LHCN-M2 (cell line): ENCODE measurements at regions not wholly inside any gene's neighbourhood (a gene's known extent, or its start where the extent isn't known, plus 50 kb on each side); places are given as distances from the start of the nearest gene placed in this dataset.
A peak's percentile ranks its signal among the peaks of the same experiment; 100 is the strongest.
"Not testable (repeated sequence)": the region's sequence is repeated elsewhere in the genome, so short reads cannot be mapped to it uniquely, and the experiment has no call there.

Experiments used
- DNase-seq: peaks from one replicate; pipeline ENCODE4 v3.0.0-alpha.2; 2012; ENCODE audit warnings: low read depth

DNA sequence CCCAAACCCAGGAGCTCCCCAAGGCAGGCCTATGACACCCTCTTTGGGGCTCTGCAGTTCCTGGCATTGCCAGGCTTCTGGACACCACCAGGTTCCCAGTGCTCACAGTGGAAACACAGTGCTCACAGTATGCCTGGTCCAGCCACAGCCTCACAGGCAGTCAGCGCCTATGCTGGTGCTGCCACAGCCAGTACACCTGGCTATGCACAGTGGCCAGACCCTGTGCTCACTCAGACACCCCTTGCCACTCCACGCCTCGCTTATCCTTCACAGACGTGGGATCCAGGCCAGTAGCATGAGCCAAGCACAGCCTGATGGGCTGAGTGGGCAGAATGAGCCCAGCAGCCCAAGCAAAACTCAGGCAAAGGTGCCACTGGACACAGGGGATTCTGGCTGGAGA, 579.2 kb upstream of the ADGRL2 start:
- DNase-seq: no peak

DNA sequence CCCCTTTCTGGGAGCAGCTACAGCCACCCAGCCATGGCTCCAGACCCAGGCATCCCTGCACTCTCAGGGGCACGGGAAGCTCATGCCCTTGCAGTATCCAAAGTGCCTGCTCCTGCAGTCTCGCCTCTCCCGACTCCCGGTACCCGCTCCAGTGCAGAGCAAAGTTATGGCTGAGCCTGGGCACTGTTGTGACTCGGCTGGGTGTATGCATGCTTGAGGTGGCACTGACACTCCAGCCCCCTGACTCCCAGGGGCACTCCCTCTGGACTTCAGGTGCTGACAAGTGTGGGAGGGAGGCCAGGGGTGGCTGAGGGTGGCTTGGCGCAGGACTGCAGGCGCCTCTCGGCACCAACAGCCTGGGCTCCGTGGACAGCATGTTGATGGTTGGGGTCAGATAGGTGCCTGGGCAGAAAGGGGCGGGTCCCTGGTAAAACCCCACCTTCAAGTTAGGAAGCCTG, 580.1 kb upstream of the ADGRL2 start:
- no peak for DNase-seq

DNA sequence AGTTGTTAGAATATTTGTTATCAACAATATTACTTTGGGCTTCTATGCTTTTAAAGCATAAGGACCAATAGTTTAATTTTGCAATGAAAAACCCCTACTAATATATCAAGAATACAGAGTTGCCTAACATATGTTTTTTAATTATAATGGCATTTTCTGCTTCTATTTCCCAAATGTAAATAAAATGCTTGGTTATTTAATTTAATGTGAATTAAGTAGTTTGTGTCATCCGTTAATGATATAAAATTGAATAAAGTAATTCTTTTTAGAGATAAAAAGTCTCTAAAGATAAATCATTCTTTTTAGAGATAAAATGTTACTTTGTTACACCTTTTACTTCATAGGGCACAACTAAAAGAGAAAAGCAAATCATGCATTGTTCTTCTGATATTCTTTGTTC, 583.7 kb upstream of the ADGRL2 start:
- no peak for DNase-seq

DNA sequence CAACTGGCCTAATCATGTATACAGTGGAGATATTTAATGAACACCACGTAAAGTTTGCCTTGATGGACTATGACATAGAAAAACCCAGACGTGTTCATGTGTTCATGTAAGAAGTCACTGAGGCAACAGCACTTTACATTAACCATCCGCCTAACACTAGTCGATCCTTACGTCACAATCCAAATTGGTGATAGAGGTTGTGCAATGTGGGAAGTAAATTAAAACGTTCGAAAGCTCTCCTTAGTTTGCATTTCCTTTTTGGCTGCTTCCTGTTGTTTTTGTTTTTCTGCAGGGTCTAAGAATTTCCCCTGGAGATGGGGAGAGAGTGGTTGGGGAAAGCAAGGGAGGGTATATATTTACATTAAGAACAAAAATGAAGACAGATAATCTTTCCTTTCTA, 587.5 kb upstream of the ADGRL2 start:
- no peak for DNase-seq

DNA sequence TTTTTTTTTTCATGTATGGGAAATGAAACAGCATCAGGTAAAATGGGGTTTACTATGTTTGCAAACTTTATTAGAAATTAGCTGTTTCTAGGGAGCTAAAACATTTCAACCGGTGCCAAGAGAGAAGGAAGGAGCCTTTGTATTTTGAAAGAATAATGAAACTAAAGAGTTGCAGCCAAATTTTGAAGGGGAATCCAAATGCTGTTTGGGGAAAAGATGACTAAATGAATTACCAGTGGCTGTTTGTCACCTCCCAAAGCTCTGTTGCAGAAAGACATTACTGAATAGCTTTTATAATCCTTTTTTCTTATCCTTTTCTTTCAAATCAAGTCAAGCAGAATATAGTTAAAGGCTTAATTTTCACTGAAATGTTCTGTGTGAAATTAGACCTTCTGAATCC, 591.3 kb upstream of the ADGRL2 start:
- no peak for DNase-seq

DNA sequence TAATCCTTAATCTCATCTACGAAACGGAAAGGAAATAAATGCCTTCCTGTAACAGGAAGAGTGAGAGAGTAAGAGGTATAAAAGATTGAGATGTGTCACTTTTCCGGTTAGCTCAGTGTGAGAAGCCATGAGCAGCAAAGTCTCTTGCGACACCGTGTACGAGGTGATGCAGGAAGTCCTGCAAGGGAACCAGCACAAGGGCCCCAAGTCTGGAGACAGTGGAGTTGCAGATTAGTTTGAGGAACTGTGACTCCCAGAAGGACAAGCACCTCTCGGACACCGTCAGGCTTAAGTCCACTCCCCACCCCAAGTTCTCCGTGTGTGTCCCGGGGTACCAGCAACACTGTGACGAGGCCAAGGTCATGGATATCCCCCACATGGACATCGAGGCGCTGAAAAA, 592.3 kb upstream of the ADGRL2 start:
- DNase-seq: no peak

DNA sequence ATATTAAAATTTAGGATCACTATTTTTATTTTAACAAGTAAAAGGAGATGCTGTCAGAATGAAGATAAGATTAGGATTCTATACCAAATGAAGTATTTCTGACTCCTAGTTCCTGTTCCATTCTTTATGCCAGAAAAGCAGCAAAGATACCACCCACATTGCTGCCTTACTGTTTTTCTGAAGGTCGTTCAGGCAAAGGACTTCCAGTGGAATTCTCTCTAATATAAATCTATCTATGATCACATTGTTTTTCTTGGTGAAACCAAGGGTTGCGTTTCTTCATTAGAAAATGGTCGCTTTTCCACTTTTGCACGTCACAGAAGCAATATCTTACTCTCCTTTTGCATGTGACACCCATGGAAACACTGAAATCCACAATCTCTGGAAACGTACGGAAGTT, 594.8 kb upstream of the ADGRL2 start:
- no peak for DNase-seq

DNA sequence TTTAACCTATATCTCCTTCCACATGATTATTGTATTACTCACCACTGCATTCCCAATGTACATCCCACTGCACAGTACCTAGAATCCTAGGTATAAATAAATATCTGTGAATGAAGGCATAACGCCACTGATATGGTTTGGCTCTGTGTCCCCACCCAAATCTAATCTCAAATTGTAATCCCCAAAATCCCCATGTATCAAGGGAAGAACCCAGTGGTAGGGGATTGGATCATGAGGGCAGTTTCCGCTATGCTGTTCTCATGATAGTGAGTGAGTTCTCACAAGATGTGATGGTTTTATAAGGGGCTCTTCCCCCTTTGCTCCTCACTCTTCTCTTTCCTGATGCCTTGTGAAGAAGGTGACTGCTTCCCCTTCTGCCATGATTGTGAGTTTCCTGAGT, 599.0 kb upstream of the ADGRL2 start:
- DNase-seq: no peak

DNA sequence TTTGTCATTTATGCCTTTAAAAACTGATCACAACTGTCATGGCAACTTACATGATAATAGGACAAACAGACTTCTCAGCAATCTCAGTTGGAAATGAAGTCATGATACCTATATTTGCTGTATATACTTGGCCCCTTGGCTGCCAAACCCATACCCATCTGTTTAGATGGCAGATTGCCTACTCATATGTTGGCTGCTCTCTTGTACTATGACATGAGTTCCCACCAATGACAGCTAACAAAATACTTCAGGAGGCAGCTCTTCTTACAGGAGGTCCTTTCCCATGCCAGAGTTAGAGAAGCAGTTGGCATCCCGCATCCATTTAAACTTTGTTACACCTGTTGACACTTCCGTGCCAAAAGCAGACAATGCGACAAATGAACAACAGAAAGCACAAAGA, 603.1 kb upstream of the ADGRL2 start:
- no peak for DNase-seq

DNA sequence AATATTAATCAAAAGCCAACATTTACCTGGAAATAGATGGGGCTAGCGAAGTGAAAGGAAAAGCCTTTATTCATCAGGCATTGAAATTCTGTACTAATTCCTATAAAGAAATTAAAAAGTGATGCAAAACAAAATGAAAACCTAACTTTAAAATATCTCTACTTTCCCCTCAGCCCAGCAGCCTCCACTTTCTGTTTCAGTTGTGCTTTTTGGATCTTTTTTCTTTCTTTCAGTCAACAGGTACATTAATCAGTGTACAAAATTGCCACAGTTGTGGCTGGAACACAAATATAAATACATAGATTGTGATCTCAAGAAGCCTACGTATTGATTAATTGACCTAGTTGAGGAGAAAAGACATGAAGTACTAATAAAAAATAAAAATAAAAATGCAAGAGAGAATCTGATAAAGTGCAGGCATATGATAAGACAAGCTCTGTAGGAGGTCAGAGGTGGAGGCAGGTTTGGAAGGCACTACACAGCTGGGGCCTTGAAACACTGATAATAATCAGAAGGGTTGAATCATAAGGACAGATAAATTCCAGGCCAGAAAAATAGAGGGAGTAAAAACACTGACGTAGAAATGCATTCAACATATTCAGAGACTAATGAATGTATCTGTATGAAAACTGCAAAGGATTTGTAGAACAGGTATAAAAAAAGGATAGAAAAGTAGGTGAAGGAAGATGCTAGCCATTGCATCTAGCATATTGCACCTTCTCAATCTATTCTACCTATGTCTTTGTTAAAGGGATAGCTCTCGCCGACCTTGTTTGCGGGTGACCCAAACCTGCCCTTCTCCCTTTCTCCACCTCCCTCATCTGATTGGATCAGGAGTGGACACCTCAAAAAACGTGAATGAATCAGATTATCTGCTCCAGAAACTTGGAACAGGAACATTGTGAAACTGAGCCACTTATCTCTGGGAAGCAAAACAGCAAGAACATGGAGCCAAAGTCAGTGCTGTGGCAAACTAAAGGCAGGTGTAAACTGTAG, 607.8 kb upstream of the ADGRL2 start:
- no peak for DNase-seq

DNA sequence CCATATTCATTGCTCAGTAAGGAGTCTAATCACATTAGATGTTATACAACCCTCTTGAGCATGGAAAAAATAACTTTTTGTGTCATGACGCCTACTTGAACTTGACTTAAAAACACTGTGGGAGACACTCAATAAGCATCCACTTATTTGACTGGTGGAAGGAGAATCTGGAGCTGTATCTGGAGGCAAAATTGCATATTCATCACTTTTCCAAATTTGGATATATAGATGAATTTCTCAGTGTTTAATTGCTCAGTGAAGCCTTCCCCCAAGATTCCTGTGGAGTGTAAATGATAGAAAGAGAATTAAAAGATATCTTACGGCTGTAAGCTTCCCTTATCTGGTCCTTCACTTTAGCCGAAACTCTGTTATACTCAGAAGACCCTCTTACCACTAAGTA, 610.7 kb upstream of the ADGRL2 start:
- no peak for DNase-seq

DNA sequence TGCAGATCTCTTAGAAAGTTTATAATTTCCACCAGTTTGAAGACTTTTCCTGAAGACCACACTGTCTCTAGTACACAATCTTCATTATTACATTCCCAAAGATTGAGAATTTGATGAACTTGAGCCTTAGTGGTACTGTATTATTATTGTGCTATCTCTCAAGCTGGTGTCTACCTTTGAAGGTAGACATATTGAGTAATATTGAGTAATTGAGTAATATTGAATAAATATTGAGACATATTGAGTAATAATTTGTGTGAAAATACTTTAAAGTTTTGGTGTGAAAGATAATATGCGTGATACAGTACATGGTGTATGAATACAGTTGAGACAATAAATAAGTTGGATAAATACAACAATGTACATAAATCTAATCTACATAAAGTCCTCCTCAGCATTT, 613.1 kb upstream of the ADGRL2 start:
- DNase-seq: no peak

DNA sequence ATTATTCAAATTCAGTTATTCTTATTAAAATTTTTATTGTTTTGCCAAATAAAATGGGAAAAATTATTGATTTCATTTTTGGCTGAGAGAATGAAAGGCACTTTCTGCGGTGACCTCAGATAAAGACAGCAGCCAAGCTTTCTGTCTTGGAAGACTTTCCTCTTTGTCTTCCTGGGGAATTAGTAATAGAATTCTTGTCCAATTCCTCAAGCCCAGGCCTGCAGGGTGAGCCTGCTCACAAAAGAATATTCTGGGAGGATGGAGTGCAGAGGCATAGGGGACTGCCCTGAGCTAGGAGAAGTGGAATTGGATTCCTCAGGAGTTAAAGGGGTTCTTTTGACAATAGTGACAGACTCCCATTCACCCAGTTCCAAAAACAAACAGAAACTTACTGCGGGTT, 614.5 kb upstream of the ADGRL2 start:
- no peak for DNase-seq

DNA sequence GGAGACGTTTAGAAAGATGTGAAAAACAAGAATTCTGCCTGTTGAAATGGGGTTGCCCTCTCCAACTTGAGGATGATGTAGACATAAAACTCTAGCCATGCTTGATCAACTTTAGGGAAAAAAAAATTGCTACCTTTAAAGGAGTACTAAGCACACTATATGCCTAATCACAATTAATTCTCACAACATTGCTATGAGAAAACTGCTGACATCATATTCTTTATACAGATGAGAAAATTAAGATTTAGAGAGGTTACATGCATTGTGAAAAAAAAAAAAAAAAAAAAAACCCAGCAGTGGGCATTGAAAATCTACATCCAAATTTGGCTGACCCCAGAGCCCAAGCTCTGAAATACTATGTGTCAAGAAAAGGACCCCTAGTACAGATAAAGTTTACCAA, 617.2 kb upstream of the ADGRL2 start:
- no peak for DNase-seq

DNA sequence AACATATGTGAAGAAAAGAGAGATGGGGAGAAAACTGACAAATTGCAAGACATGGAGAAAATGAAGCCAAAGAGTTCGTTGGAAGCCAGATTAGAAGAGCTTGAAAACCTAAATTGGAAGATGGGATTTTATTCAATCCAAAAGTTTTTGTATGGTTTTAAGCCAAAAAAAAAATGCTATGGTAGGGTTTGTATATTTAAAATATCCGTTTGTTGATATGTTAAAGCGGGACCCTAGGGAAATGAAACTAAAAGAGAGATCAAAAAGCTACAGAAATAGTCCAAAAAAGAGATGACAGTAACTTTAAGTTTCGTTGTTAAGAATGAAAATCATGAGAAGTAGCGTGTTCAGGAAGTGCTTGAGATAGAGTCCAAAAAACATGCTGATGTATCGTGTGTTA, 617.7 kb upstream of the ADGRL2 start:
- no peak for DNase-seq

DNA sequence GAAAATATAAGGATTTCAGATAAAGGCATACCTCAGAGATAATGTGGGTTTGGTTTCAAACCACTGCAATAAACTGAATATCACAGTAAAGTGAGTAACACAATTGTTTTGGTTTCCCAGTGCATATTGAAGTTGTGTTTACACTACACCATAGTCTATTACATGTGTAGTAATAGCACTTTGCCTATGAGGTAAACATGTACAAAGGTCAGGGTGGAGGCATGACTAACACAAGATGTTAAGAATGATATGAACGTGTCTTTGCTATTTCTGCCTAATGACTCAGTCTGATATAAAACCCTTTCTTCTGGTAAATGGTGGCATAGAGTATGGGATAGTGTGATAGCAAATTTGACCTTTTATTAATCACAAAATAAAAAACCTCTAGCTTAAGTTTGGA, 621.5 kb upstream of the ADGRL2 start:
- DNase-seq: peak; percentile 15

DNA sequence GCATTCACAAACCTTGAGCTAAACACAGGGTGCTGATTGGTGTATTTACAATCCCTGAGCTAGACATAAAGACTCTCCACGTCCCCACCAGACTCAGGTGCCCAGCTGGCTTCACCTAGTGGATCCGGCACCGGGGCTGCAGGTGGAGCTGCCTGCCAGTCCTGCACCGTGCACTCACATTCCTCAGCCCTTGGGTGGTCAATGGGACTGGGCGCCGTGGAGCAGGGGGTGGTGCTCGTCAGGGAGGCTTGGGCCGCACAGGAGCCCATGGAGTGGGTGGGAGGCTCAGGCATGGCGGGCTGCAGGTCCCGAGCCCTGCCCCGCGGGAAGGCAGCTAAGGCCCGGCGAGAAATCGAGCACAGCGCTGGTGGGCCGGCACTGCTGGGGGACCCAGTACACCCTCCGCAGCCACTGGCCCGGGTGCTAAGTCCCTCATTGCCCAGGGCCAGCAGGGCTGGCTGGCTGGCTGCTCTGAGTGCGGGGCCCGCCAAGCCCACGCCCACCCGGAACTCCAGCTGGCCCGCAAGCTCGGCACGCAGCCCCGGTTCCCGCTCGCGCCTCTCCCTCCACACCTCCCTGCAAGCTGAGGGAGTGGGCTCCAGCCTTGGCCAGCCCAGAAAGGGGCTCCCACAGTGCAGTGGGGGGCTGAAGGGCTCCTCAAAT, 622.2 kb upstream of the ADGRL2 start:
- DNase-seq: not testable (repeated sequence)

DNA sequence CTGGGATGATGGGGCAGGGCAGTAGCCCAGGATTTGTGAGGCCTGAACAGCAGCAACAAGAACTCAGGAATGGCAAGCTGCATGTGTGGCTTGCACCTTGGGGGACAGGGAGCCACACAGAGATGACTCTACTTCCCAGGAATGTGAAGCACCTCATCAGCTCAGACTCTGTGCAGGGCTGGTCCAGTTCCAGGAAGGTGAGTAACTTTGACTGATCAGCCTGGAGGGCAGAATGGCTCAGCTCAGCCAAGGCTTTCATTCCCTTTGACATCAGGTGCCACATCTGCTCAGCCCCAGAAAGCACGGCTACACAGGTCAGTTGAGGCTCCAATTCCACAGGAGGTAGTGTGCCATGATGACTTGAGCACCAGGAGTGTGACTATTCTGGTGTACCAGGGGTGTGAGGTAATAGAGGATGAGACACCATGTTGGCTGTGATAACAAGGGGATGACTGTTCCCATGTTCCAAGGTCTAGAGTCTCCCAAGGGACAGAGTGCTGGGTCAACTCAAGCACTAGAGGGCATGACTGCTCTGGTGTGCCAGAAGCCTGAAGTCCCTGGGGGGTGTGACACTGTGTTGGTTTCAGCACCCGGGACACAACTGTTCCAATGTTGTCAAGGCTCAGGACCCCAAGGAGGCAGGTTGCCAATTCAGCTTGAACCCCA, 625.8 kb upstream of the ADGRL2 start:
- DNase-seq: no peak

DNA sequence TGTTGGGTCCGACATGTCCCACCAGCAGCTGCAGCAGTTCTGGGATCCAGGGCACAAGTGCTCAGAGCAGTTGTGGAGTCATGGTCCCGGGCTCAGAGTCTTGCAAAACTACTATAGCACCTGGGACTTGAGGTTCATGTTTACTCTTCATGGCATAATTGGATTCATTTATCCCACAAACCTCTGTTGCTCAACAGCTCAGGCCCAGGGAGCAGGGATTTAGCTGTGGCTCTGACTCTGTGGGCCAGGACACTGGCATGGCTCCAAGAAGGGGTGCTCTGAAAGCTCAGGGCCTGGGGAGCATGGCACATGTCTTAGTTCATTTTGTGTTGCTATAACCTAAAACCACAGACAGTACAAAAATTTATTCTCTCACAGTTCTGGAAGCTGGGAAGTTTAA, 626.7 kb upstream of the ADGRL2 start:
- no peak for DNase-seq

DNA sequence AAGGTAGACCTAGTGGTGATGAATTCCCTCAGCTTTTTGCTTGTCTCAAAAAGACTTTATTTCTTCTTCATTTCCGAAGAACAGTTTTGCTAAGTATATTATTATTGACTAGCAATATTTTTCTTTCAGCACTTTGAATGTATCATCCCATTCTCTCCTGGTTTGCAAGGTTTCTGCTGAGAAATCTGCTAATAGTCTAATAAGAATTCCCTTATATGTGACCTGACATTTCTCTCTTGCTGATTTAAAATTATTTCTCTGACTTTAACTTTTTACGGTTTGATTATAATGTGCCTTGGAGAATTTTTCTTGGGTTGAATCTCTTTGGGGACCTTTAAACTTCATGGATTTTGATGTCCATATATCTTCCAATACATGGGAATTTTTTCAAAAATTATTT, 628.3 kb upstream of the ADGRL2 start:
- DNase-seq: no peak

DNA sequence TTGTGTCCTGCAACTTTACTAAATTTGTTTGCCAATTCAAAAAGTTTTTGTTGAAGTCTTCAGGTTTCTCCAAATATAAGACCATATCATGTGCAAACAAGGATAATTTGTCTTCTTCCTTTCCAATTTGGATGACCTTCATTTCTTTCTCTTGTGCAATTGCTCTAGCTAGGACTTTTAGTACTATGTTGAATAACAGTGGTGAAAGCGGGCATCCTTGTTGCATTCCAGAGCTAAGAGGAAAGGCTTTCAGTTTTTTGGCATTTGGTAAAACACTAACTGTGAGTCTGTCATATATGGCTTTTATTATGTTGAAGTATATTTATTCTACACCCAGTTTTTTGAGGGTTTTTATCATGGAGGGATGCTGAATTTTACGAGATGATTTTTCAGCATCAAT, 630.0 kb upstream of the ADGRL2 start:
- DNase-seq: no peak

DNA sequence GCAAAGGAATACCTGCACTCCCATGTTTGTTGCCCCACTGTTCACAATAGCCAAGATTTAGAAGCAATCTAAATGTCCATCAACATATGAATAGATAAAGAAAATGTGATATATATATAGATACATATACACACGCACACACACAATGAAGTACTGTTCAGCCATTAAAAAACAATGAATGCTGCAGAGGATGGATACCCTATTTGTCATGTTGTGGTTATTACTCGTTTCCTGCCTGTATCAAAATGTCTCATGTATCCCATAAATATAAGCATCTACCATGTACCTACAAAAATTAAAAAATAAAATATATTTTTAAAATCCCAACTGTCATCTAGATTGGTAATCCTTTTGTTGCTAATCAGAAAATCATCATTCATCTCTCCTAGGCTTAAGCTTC, 634.8 kb upstream of the ADGRL2 start:
- no peak for DNase-seq

DNA sequence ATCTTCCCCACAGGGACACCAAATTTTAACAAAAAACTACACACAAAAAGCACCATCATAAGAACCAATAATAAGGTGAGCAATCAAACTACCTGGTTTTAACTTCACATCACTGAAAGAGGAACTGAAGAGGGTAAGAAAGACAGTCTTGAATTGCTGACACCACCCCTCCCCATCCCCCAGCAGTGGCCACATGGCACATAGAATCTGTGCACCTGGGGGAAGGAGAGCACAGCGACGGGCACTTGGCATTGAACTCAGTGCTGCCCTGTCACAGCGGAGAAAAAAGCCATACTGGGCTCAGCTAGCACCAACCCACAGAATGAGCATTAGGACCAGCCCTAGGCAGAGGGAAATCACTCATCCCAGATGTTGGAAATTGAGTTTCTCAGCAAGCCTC, 640.0 kb upstream of the ADGRL2 start:
- no peak for DNase-seq
